ENCODE measurements at regions not wholly inside any gene's neighbourhood (a gene's known extent, or its start where the extent isn't known, plus 50 kb on each side); places are given as distances from the start of the nearest gene placed in this dataset.

DNA sequence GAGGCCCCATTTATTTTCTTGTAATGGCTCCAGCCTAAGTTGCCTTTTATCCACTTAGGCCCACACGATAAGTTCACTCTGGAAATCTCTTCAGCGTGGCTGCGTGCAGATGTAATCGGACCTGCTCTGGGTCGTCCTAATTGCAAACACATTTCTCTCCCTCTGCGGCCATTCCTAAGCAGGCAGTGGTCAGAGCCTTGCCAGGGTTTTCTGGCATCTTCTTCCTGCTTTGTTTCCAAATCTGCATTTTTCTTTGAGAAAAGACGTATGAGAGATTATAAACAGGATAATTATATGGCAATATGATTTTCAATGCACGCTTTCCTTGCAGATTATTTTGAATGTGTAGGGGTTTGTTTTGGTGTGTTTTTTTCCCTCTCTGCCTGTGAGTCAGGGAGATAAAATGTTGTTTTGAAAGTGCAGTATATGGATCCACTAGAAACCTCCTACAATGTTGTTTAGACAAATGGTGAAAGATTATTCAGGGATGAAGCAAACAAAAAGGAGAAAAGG, 239.4 kb upstream of the TANK start:
- Mint-ChIP-seq H3K9me3 (no peaks in the 10 kb centered on the region), H3K4me3 (no peak overlapping the region), H3K36me3 (ENCODE audit: low read depth) (no peaks in the 10 kb centered on the region), H3K27ac (no peak overlapping the region), H3K4me1 (ENCODE audit: low read depth) (peaks cover 12% of the 10 kb centered on the region), H3K27me3 (no peaks in the 10 kb centered on the region)
- intact Hi-C loops (cut with micrococcal nuclease) = loop anchor here (5.0 kb wide), 1 partner anchor 594 kb away; no protein-coding TSS in a partner anchor

DNA sequence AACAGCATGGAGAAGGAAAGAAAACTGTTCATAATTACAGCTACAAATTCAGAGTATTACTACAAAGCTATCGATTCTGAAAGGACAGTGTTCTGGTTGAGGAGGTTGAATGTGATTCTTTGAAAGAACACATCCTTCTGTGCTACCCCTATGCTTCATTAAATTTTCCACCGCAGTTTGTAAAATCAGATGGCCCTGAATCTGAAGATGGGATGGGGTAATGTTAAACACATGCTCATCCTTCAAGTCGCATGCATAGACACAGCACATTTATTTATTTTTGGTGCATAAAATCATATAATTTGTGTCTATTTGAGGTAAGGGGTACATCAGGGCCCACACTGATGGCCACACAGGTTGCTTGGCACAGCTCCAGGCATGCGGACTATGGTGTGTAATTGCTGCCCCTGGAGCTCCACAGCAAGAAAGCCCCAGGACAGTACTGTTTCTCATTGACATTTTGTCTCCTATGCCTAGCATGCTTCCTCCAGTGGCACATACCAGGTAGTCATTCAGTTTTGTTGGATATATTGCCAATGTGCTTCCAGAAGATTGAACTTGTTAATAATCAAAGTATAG, 238.8 kb upstream of the TANK start:
- Mint-ChIP-seq H3K36me3 (ENCODE audit: low read depth) (no peaks in the 10 kb centered on the region), H3K4me3 (no peak overlapping the region), H3K27me3 (no peaks in the 10 kb centered on the region), H3K27ac (no peak overlapping the region), H3K4me1 (ENCODE audit: low read depth) (peaks cover 12% of the 10 kb centered on the region), H3K9me3 (no peaks in the 10 kb centered on the region)
- intact Hi-C loops (cut with micrococcal nuclease) = loop anchor here (5.0 kb wide), 1 partner anchor 594 kb away; no protein-coding TSS in a partner anchor

DNA sequence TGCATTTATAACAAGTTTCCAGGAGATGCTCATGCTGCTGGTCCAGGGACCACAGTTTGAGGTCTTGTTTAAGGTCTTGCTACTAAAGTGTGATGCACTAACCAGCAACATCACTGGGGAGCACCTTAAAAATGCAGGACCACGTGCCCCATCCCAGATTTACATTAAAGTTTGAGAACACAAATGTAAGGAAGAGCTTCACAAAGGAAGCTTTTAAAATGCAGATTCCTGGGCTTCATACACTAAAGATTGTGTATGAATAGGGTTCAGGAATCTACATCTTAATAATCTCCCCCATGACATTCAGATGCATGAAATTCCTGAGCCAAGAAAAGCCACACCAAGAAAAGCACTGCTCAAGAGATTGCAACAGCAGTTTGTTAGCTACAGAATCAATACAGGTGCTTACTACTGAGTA, 235.3 kb upstream of the TANK start:
- no peaks in the 10 kb centered on the region for H3K27me3 Mint-ChIP-seq
- intact Hi-C loops (cut with micrococcal nuclease) = loop anchor here (5.0 kb wide), 1 partner anchor 598 kb away; no protein-coding TSS in a partner anchor
- peaks cover 10% of the 10 kb centered on the region for H3K4me1 Mint-ChIP-seq (ENCODE audit: low read depth)

DNA sequence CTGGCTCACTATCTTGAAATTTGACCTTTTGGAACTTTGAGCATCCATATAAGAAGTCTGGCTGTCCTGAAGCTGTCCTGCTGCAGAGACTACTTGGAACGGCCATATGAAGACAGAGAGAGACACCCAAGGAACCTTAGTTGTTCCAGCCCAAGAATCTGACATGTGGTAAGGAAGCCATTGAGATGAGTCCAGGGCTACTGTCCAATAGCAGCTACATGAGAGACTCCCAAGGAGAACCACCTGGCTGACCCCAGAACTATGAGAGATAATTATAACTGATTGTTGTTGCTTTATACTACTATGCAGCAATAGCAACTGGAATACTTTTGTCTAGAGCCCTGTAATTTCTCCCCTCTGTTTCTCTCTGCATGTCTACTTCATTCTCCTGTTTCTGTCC, 234.3 kb upstream of the TANK start:
- intact Hi-C loops (cut with micrococcal nuclease) = no loop called here

More for the DNA sequence above, 235.3 kb upstream of the TANK start:
- no peaks in the 10 kb centered on the region for H3K9me3 Mint-ChIP-seq
- no peak overlapping the region for H3K27ac Mint-ChIP-seq
- H3K36me3 Mint-ChIP-seq (ENCODE audit: low read depth) = no peaks in the 10 kb centered on the region
- H3K4me3 Mint-ChIP-seq = no peak overlapping the region

DNA sequence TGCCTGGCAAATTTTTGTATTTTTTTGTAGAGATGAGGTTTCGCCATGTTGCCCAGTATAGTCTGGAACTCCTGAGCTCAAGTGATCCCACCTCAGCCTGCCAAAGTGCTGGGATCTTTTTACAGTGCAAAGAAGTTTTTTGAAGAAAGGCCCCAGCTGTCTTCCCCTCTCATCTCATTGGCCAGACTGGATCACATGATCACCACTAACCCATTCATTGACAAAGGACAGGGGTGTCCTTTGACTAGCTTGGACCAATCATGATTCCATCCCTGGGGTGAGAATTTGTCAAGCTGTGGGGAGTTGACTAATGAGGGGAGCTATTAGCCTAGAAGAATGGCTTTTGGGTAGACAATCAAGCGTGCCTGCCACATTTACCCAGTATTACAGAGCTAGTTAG, 232.9 kb upstream of the TANK start:
- Mint-ChIP-seq H3K9me3 (no peaks in the 10 kb centered on the region), H3K27ac (no peak overlapping the region), H3K4me3 (no peak overlapping the region), H3K4me1 (ENCODE audit: low read depth) (peaks cover 7% of the 10 kb centered on the region), H3K27me3 (no peaks in the 10 kb centered on the region), H3K36me3 (ENCODE audit: low read depth) (no peaks in the 10 kb centered on the region)
- intact Hi-C loops (cut with micrococcal nuclease) = no loop called here

More for the DNA sequence above, 234.3 kb upstream of the TANK start:
- H3K4me1 Mint-ChIP-seq (ENCODE audit: low read depth) = peaks cover under 1% of the 10 kb centered on the region
- H3K36me3 Mint-ChIP-seq (ENCODE audit: low read depth) = no peaks in the 10 kb centered on the region
- H3K9me3 Mint-ChIP-seq = no peaks in the 10 kb centered on the region
- H3K27me3 Mint-ChIP-seq = no peaks in the 10 kb centered on the region
- H3K27ac Mint-ChIP-seq = no peak overlapping the region
- no peak overlapping the region for H3K4me3 Mint-ChIP-seq

DNA sequence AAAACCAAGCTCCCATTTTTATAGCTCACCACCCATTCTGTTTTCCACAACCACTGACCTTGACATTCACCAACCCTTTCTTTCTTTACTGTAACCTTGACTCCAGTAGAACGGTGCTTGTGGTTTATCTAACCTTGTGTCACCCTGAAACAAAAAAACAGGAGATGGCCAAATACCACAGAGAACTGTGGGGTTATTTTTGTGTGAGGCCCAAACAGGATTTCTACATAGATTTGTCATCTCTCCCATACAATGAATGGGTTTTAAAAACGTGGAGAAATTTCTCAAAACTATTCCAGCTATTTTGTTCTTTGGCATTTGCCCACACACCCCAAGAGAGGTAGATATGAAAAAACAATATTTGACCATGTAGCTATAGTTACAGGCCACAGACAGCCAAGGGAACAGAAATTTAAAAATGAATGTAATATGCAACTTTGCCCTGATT, 231.3 kb upstream of the TANK start:
- Mint-ChIP-seq H3K4me1 (ENCODE audit: low read depth) (peaks cover 7% of the 10 kb centered on the region), H3K27ac (no peak overlapping the region), H3K4me3 (no peak overlapping the region), H3K36me3 (ENCODE audit: low read depth) (no peaks in the 10 kb centered on the region), H3K9me3 (no peaks in the 10 kb centered on the region), H3K27me3 (no peaks in the 10 kb centered on the region)
- intact Hi-C loops (cut with micrococcal nuclease) = no loop called here

DNA sequence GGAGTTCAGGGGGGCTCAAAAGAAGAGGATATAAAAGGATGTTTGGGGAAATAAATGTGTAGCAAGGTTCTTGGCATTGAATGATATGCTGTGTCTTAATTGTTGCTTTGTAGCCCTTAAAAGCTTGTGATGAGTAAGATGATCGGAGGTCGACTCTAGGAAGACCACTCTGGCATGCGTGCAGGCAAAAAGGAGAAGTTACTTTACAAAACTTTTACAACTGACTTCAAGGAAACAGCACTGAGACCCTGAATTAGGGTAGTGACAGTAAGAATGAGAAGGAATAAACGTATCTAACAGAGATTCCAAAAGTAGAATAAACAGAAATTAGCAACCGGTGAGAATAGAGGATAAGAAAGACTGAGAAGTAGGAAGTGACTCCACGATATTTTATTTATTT, 228.7 kb upstream of the TANK start:
- Mint-ChIP-seq H3K36me3 (ENCODE audit: low read depth) (no peaks in the 10 kb centered on the region), H3K27me3 (no peaks in the 10 kb centered on the region), H3K4me3 (no peak overlapping the region), H3K9me3 (no peaks in the 10 kb centered on the region), H3K27ac (no peak overlapping the region), H3K4me1 (ENCODE audit: low read depth) (peaks cover 7% of the 10 kb centered on the region)
- intact Hi-C loops (cut with micrococcal nuclease) = no loop called here

DNA sequence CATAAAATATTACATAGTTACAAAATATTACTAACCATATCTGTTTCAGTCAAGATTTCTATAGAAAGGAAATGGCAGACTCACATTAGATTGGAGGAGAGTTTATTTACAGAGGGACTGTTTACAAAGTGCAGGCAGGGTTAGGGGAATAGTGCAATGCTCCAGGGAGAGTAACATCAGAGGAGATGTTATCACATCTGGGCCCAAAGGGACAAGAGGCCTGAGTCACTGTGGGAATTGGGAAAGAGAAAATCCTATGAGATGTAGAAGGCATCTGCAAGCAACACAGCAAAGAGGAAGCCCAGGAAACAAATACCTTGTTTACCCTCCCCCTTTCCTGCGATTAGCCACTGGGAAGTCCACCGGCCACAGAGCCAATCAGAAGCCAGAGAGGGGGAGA, 227.3 kb upstream of the TANK start:
- no peaks in the 10 kb centered on the region for H3K9me3 Mint-ChIP-seq
- H3K36me3 Mint-ChIP-seq (ENCODE audit: low read depth) = no peaks in the 10 kb centered on the region
- intact Hi-C loops (cut with micrococcal nuclease) = no loop called here
- H3K4me3 Mint-ChIP-seq = no peak overlapping the region
- H3K27me3 Mint-ChIP-seq = no peaks in the 10 kb centered on the region
- H3K27ac Mint-ChIP-seq = no peak overlapping the region
- peaks cover 7% of the 10 kb centered on the region for H3K4me1 Mint-ChIP-seq (ENCODE audit: low read depth)

DNA sequence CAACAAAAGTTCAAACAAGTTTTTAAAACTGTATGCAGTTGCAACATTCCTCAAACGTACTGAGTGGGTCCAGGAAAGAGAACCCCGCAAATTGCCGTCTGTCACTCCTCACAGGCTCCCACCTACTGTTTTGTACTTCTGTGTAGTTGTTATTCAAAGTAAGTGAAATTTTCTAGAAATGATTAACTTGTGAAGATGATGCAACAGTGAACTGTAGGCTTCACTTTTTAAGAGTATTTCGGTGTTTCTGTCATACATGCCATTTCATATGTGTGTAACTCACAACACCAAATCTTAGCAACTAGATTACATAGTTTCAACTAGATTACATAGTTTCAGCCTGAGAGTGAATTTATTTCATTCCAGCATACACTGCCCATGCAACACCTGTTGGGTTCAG, 226.0 kb upstream of the TANK start:
- Mint-ChIP-seq H3K4me1 (ENCODE audit: low read depth) (peaks cover 7% of the 10 kb centered on the region), H3K27me3 (no peaks in the 10 kb centered on the region), H3K4me3 (no peak overlapping the region), H3K27ac (no peak overlapping the region), H3K9me3 (no peaks in the 10 kb centered on the region), H3K36me3 (ENCODE audit: low read depth) (no peaks in the 10 kb centered on the region)
- intact Hi-C loops (cut with micrococcal nuclease) = no loop called here

DNA sequence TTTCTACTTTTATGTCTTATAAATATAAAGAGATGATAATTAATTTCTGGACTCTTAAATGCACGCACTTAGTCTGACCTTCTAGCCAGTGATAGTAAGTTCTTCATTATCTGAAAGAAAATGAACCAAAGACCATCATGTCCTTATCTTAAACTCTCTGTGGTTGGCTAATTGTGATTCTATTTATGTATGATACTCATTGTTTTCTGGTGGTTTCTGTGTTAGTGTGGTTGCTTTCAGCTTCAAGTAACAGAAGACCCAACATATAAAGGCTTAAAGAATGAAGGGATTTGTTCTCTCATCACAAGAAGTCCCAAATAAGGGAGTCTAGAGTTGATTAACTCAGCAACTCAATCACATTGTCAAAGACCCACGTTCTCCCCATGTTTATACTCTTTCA, 225.2 kb upstream of the TANK start:
- H3K9me3 Mint-ChIP-seq = no peaks in the 10 kb centered on the region
- H3K27me3 Mint-ChIP-seq = no peaks in the 10 kb centered on the region
- H3K4me3 Mint-ChIP-seq = no peak overlapping the region
- H3K36me3 Mint-ChIP-seq (ENCODE audit: low read depth) = no peaks in the 10 kb centered on the region
- no peak overlapping the region for H3K27ac Mint-ChIP-seq
- intact Hi-C loops (cut with micrococcal nuclease) = no loop called here
- H3K4me1 Mint-ChIP-seq (ENCODE audit: low read depth) = peaks cover 7% of the 10 kb centered on the region

DNA sequence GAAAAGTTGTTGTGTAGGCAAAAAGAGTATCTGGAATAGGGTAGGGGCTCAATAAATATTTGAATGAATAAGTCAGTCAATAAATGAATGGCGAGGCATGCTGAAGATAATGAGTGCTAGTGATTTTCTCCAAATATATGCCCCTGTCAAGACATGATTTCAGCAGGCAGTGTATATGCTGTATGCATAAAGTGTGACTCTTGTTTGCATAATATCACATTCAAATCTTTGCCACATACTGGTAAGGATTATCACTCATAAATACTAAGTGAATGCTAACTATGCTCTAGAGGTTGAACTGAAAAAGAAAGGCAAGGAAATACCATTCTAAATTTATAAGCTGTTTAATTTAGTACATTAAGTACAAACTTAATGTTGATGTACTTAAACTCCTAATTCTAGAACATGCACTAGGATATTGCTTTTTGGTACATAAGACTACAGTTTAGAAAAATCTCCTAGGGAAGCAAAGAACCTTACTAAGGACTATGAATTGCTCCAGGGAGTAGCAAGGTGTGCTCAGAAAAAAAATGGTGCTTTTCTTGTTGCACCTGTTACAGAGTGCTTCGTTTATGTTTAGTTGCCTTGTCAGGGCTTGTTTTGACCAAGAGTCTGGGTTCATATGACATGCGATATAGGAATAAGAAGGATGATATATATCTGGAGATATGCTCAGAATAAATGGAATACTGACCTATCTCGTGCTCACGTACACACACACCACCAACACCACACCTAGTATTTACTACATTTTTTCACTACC, 224.0 kb upstream of the TANK start:
- Mint-ChIP-seq H3K9me3 (no peaks in the 10 kb centered on the region), H3K36me3 (ENCODE audit: low read depth) (no peaks in the 10 kb centered on the region)

DNA sequence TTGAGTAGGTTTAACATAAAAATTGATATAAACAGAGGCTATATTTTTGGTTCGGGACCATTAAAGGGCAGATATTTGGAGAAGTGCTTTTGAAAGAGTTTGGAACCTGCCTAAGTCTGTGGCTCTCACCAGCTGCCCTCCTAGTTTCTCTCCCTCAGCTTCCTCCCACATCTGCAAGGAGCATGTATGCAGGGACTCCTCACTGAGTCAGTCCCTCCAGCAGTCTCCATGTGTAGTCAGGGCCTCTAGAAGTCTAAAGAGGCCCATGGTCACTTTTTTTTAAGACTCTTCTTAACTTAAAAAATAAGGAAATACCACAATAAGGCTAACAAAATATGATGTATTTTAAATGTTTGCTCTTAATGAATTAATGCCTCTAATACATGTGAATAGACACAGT, 220.0 kb upstream of the TANK start:
- no peaks in the 10 kb centered on the region for H3K27me3 Mint-ChIP-seq
- H3K36me3 Mint-ChIP-seq (ENCODE audit: low read depth) = no peaks in the 10 kb centered on the region
- intact Hi-C loops (cut with micrococcal nuclease) = no loop called here
- peaks cover 11% of the 10 kb centered on the region for H3K4me1 Mint-ChIP-seq (ENCODE audit: low read depth)
- no peak overlapping the region for H3K4me3 Mint-ChIP-seq
- no peaks in the 10 kb centered on the region for H3K9me3 Mint-ChIP-seq
- H3K27ac Mint-ChIP-seq = no peak overlapping the region

More for the DNA sequence above, 224.0 kb upstream of the TANK start:
- Mint-ChIP-seq H3K4me3 (no peak overlapping the region), H3K27ac (no peak overlapping the region), H3K4me1 (ENCODE audit: low read depth) (peaks cover 11% of the 10 kb centered on the region), H3K27me3 (no peaks in the 10 kb centered on the region)
- intact Hi-C loops (cut with micrococcal nuclease) = no loop called here

DNA sequence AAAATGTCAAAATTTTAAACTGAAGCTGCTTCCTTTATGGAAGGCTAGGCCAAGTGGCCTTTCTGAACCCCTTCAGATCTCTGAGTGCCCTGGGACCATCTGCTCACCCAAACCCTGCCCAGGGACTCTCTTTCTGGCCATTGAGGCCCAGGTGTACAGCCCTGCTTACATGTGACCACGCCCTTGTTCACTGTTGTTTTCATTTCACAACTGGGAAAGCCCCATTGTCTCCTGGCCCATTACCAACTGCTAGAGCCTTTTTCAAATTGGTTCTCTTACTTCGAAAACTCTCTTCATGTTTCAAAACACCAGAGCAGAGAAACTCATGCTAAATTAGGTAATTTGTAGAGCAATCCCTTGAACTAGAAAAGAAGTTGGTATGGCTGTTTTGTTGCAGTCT, 219.5 kb upstream of the TANK start:
- H3K36me3 Mint-ChIP-seq (ENCODE audit: low read depth) = no peaks in the 10 kb centered on the region
- intact Hi-C loops (cut with micrococcal nuclease) = no loop called here
- H3K4me1 Mint-ChIP-seq (ENCODE audit: low read depth) = peaks cover 11% of the 10 kb centered on the region
- no peaks in the 10 kb centered on the region for H3K9me3 Mint-ChIP-seq
- no peaks in the 10 kb centered on the region for H3K27me3 Mint-ChIP-seq
- no peak overlapping the region for H3K4me3 Mint-ChIP-seq
- no peak overlapping the region for H3K27ac Mint-ChIP-seq

DNA sequence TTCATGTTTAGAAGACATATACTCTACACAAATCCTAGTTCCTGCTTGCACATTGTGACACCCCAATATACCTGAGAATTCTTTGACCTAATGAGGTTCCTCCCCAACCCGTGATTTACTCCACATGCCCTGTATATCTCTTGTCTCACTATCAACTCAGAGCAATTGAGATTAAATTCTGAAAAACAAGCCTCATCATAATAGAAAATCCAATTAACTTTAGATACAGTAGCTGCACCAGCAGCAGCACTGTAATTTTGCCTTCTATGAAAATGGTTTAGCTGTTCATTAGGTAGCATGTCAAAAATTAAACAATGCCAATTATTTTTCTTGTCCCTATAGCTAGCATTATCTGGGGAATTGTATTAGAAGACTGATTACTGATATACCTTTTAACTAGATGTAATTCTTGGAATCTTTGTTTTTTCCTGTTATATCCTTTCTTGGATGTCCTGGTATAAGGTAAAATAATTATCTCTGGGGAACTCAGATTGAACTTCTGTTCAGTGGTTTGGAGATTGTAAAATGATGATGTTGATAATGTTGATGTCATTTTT, 218.9 kb upstream of the TANK start:
- peaks cover 11% of the 10 kb centered on the region for H3K4me1 Mint-ChIP-seq (ENCODE audit: low read depth)

More for the DNA sequence above, 218.9 kb upstream of the TANK start:
- no peak overlapping the region for H3K4me3 Mint-ChIP-seq
- no peak overlapping the region for H3K27ac Mint-ChIP-seq
- H3K27me3 Mint-ChIP-seq = no peaks in the 10 kb centered on the region
- H3K36me3 Mint-ChIP-seq (ENCODE audit: low read depth) = no peaks in the 10 kb centered on the region
- intact Hi-C loops (cut with micrococcal nuclease) = no loop called here
- H3K9me3 Mint-ChIP-seq = no peaks in the 10 kb centered on the region

All from dendritic cell treated with granulocyte-macrophage colony-stimulating factor and Interleukin-4, amounts not matched to agents 40 ng/mL and 50 ng/mL, for 4 days (primary cell).